HEK293T (cell line): ENCODE measurements at regions not wholly inside any gene's neighbourhood (a gene's known extent, or its start where the extent isn't known, plus 50 kb on each side); places are given as distances from the start of the nearest gene placed in this dataset.

Experiments
- ARNT ChIP-seq: fragments of 450-650 bp; IDR thresholded peaks from 2 replicates; pipeline ENCODE4 v1.6.1; 2017; ENCODE audit warnings: mild to moderate bottlenecking
- BHLHE40 ChIP-seq: fragments of 450-650 bp; IDR thresholded peaks from 2 replicates; pipeline ENCODE4 v1.6.1; 2016; ENCODE audit warnings: mild to moderate bottlenecking, moderate library complexity, borderline replicate concordance
- FOXM1 ChIP-seq: fragments of 450-650 bp; IDR thresholded peaks from 2 replicates; pipeline ENCODE4 v1.6.1; 2017; ENCODE audit warnings: mild to moderate bottlenecking, borderline replicate concordance
- HDGF ChIP-seq: fragments of 450-650 bp; IDR thresholded peaks from 2 replicates; pipeline ENCODE4 v1.6.1; 2017; ENCODE audit warnings: antibody characterized with exemption, borderline replicate concordance
- LEF1 ChIP-seq: fragments of 450-650 bp; IDR thresholded peaks from 2 replicates; pipeline ENCODE4 v1.6.1; 2017; ENCODE audit warnings: mild to moderate bottlenecking, borderline replicate concordance
- NFRKB ChIP-seq: fragments of 450-650 bp; IDR thresholded peaks from 2 replicates; pipeline ENCODE4 v1.6.1; 2016; ENCODE audit warnings: mild to moderate bottlenecking, moderate library complexity
- SUZ12 ChIP-seq: fragments of 450-650 bp; IDR thresholded peaks from 2 replicates; pipeline ENCODE4 v1.6.1; 2016; ENCODE audit warnings: mild to moderate bottlenecking
- TF ChIP-seq, protein P1 (sequence below): fragments of 450-650 bp; IDR thresholded peaks from 2 replicates; pipeline ENCODE4 v1.6.1; 2016

- no peak for TF ChIP-seq BHLHE40
- TF ChIP-seq, protein P1, sequence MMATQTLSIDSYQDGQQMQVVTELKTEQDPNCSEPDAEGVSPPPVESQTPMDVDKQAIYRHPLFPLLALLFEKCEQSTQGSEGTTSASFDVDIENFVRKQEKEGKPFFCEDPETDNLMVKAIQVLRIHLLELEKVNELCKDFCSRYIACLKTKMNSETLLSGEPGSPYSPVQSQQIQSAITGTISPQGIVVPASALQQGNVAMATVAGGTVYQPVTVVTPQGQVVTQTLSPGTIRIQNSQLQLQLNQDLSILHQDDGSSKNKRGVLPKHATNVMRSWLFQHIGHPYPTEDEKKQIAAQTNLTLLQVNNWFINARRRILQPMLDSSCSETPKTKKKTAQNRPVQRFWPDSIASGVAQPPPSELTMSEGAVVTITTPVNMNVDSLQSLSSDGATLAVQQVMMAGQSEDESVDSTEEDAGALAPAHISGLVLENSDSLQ: no peak
- no peak for TF ChIP-seq SUZ12
- TF ChIP-seq FOXM1: no peak
- no peak for TF ChIP-seq NFRKB
- no peak for TF ChIP-seq LEF1
- no peak for TF ChIP-seq ARNT
- TF ChIP-seq HDGF: no peak
Measured at GRCh38 chr1:217133092-217133491, 409.9 kb upstream of the ESRRG start.
